GM10248 (cell line): ENCODE measurements at regions not wholly inside any gene's neighbourhood (a gene's known extent, or its start where the extent isn't known, plus 50 kb on each side); places are given as distances from the start of the nearest gene placed in this dataset.
"Not testable (repeated sequence)": the region's sequence is repeated elsewhere in the genome, so short reads cannot be mapped to it uniquely, and the experiment has no call there.

Experiments
- CTCF ChIA-PET: fragments of 300-600 bp; sonication (Branson Sonifier 250); formaldehyde crosslinking; extraction: SDS; loops from one replicate; lab custom pipeline; 2021; ENCODE audit warnings: antibody characterized with exemption; lab: Yijun Ruan, JAX
- POLR2A ChIA-PET: fragments of 350-650 bp; sonication (Branson Sonifier 250); formaldehyde crosslinking; extraction: SDS; loops from one replicate; lab custom pipeline; 2020; ENCODE audit warnings: antibody characterized with exemption; lab: Yijun Ruan, JAX
- DNase-seq: peaks from one replicate; pipeline ENCODE4 v3.0.0; 2012; ENCODE audit errors: extremely low spot score
- CTCF ChIP-seq: IDR thresholded peaks from 2 replicates; pipeline ENCODE4 v1.5.1; 2012; ENCODE audit warnings: mild to moderate bottlenecking, low read depth; ENCODE audit errors: extremely low read depth, missing control alignments, control extremely low read depth

DNA sequence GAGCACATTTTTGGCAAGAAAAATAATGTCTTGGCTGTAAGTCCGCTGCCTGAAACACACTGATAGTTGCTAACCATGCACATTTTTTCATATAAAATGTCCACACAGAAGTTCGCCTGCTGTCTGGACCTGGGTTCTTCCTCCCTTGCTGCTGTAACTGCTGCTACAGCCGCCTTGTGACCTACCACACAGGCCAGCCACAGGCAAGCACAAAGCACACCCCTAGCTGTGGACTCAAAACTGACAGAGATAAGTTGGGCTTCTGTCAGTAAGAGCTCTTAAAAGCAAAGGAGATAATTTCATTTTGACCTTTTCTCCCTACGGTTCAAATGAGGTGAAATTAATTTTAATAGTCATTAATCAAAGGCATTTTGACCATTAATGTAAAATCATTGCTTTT, 354.7 kb downstream of the OTUD1 start:
- CTCF ChIA-PET = no interaction called here
- POLR2A ChIA-PET = no interaction called here
- DNase-seq = no peak
- no peak for TF ChIP-seq CTCF

GRCh38 chr10:23797452-23797851, 358.6 kb downstream of the OTUD1 start:
- DNase-seq, POLR2A ChIA-PET: not testable (repeated sequence)
- CTCF ChIA-PET = interaction anchor here (1.0 kb wide), 1 partner anchor 9 kb away, joined by 4 read pairs; no protein-coding TSS in a partner anchor

- CTCF ChIA-PET = interaction anchor here (0.9 kb wide), 1 partner anchor 16 kb away, joined by 4 read pairs; no protein-coding TSS in a partner anchor
- POLR2A ChIA-PET = no interaction called here
Measured at GRCh38 chr10:23804125-23804524, 365.2 kb downstream of the OTUD1 start.

DNA sequence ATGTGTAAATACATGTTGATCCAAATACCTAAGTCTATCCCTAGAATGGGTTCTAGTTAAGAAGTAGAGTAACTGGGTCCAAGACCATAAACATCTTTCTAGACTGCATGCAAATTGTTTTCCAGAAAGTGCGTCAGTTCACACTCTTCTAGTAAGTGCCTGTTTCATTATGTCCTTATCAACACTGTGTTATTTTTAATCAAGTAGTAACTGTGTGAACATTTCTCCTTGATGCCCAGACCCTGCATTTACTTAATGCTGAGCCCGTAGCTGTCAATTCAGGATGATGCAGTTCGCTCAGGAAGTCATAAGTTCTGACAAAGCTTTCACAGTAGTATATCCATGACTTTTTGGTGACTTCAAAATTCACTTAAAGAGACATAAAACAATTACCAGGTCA, 374.8 kb downstream of the OTUD1 start:
- CTCF ChIA-PET = no interaction called here
- POLR2A ChIA-PET = no interaction called here
- no peak for DNase-seq
- TF ChIP-seq CTCF = no peak

More at GRCh38 chr10:23804125-23804524, 365.2 kb downstream of the OTUD1 start:
- no peak for TF ChIP-seq CTCF
- no peak for DNase-seq

DNA sequence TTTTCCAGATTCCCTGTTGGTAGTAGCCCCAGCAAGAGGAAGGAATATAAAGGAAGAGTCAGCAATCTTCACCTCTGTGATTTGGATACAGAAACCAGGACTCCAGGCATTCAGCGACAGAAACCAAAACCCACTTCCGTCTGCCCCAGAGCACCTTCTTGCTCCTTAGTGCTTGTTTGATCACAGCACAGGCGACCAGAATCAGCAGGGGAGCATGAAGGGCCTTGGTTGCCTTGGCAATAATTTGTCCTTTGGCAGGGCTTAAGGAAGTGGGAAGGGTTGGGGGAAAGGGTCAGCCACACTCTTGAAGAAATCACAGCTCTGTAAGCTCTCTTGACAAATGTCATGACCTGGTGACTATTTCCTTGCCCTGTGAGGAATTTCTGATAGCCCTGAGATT, 379.6 kb downstream of the OTUD1 start:
- POLR2A ChIA-PET = no interaction called here
- DNase-seq = no peak
- no peak for TF ChIP-seq CTCF
- CTCF ChIA-PET = interaction anchor here (1.3 kb wide), 1 partner anchor 17 kb away, joined by 3 read pairs; no protein-coding TSS in a partner anchor

DNA sequence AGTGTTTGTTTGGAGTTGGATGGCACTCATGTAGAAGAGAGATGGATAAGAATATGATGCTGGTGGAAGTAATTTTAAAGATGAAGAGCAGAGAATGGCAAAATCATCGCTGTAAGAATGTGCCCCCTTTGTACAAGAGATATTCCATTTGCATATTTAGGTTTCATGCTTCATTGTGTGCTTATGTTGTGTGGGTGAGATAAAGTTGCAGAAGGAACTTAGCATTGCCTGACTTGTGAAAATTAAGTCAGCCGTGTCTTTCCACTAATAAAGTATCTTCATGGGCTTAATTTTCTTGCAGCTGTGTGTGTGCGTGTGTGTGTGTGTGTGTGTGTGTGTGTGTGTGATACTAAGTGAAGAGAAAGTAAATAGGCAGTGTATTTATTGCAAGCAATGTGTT, 381.9 kb downstream of the OTUD1 start:
- ChIA-PET POLR2A (no interaction called here), CTCF (interaction anchor here (2.1 kb wide), 1 partner anchor 17 kb away, joined by 4 read pairs; no protein-coding TSS in a partner anchor)
- no peak for DNase-seq
- no peak for TF ChIP-seq CTCF

GRCh38 chr10:23824822-23825221, 384.1 kb upstream of the KIAA1217 start:
- ChIA-PET POLR2A (no interaction called here), CTCF (no interaction called here)
- TF ChIP-seq CTCF = no peak
- no peak for DNase-seq
